ENCODE measurements at regions not wholly inside any gene's neighbourhood (a gene's known extent, or its start where the extent isn't known, plus 50 kb on each side); places are given as distances from the start of the nearest gene placed in this dataset.

GRCh38 chr12:16920451-16920850 is 314.5 kb upstream of the LMO3 start:
- Mint-ChIP-seq H3K9me3 (ENCODE audit: unreplicated experiment) (no peaks in the 10 kb centered on the region), H3K4me1 (ENCODE audit: unreplicated experiment) (no peaks in the 10 kb centered on the region), H3K4me3 (ENCODE audit: unreplicated experiment) (no peak overlapping the region), H3K27me3 (ENCODE audit: unreplicated experiment) (peaks cover 2% of the 10 kb centered on the region), H3K27ac (ENCODE audit: unreplicated experiment) (no peak overlapping the region), H3K36me3 (ENCODE audit: low read depth, unreplicated experiment) (no peaks in the 10 kb centered on the region)
- no peak for DNase-seq (ENCODE audit: low spot score)
- no peak for TF ChIP-seq CTCF (IDR thresholded peaks at IDR 0.05; ENCODE audit: unreplicated experiment)

- no peak for DNase-seq (ENCODE audit: low spot score)
- Mint-ChIP-seq H3K36me3 (ENCODE audit: low read depth, unreplicated experiment) (no peaks in the 10 kb centered on the region), H3K9me3 (ENCODE audit: unreplicated experiment) (no peaks in the 10 kb centered on the region), H3K27ac (ENCODE audit: unreplicated experiment) (no peak overlapping the region), H3K4me1 (ENCODE audit: unreplicated experiment) (no peaks in the 10 kb centered on the region), H3K4me3 (ENCODE audit: unreplicated experiment) (no peak overlapping the region), H3K27me3 (ENCODE audit: unreplicated experiment) (peaks cover 2% of the 10 kb centered on the region)
- TF ChIP-seq CTCF (IDR thresholded peaks at IDR 0.05; ENCODE audit: unreplicated experiment) = no peak
Measured at GRCh38 chr12:16919551-16919950, 313.6 kb upstream of the LMO3 start.

- no peak for DNase-seq (ENCODE audit: low spot score)
- TF ChIP-seq CTCF (IDR thresholded peaks at IDR 0.05; ENCODE audit: unreplicated experiment) = no peak
- Mint-ChIP-seq H3K4me1 (ENCODE audit: unreplicated experiment) (no peaks in the 10 kb centered on the region), H3K27ac (ENCODE audit: unreplicated experiment) (no peak overlapping the region), H3K36me3 (ENCODE audit: low read depth, unreplicated experiment) (no peaks in the 10 kb centered on the region), H3K27me3 (ENCODE audit: unreplicated experiment) (peaks cover 2% of the 10 kb centered on the region), H3K9me3 (ENCODE audit: unreplicated experiment) (no peaks in the 10 kb centered on the region), H3K4me3 (ENCODE audit: unreplicated experiment) (no peak overlapping the region)
Measured at GRCh38 chr12:16914853-16915252, 308.9 kb upstream of the LMO3 start.

GRCh38 chr12:16913832-16914490 is 308.0 kb upstream of the LMO3 start:
- H3K9me3 Mint-ChIP-seq (ENCODE audit: unreplicated experiment) = no peaks in the 10 kb centered on the region
- TF ChIP-seq CTCF (IDR thresholded peaks at IDR 0.05; ENCODE audit: unreplicated experiment) = no peak
- peaks cover 2% of the 10 kb centered on the region for H3K27me3 Mint-ChIP-seq (ENCODE audit: unreplicated experiment)
- H3K4me3 Mint-ChIP-seq (ENCODE audit: unreplicated experiment) = no peak overlapping the region
- no peak for DNase-seq (ENCODE audit: low spot score)
- no peaks in the 10 kb centered on the region for H3K4me1 Mint-ChIP-seq (ENCODE audit: unreplicated experiment)
- no peaks in the 10 kb centered on the region for H3K36me3 Mint-ChIP-seq (ENCODE audit: low read depth, unreplicated experiment)
- H3K27ac Mint-ChIP-seq (ENCODE audit: unreplicated experiment) = no peak overlapping the region

GRCh38 chr12:16901946-16902345 is 296.0 kb upstream of the LMO3 start:
- DNase-seq (ENCODE audit: low spot score) = no peak
- H3K36me3 Mint-ChIP-seq (ENCODE audit: low read depth, unreplicated experiment) = no peaks in the 10 kb centered on the region
- H3K9me3 Mint-ChIP-seq (ENCODE audit: unreplicated experiment) = no peaks in the 10 kb centered on the region
- no peak overlapping the region for H3K4me3 Mint-ChIP-seq (ENCODE audit: unreplicated experiment)
- H3K4me1 Mint-ChIP-seq (ENCODE audit: unreplicated experiment) = no peaks in the 10 kb centered on the region
- no peak overlapping the region for H3K27ac Mint-ChIP-seq (ENCODE audit: unreplicated experiment)
- no peaks in the 10 kb centered on the region for H3K27me3 Mint-ChIP-seq (ENCODE audit: unreplicated experiment)
- TF ChIP-seq CTCF (IDR thresholded peaks at IDR 0.05; ENCODE audit: unreplicated experiment) = no peak
